Skin epidermis (tissue), 12 donors: ENCODE measurements at regions not wholly inside any gene's neighbourhood (a gene's known extent, or its start where the extent isn't known, plus 50 kb on each side); places are given as distances from the start of the nearest gene placed in this dataset.
"Not testable (repeated sequence)": the region's sequence is repeated elsewhere in the genome, so short reads cannot be mapped to it uniquely, and the experiment has no call there.

Experiments
- H3K27ac ChIP-seq, 21 experiments: fragments of 200-600 bp; sonication (generic) in 11 of 21; one replicate each; pipeline ENCODE4 v1.5.0; 2020; ENCODE audit warnings: mild to moderate bottlenecking in 3 of 21, inconsistent platforms in 2 of 21, moderate library complexity in 2 of 21
- H3K4me3 ChIP-seq, 7 experiments: fragments of 200-600 bp; sonication (generic) in 2 of 7; one replicate each; pipeline ENCODE4 v1.5.0; 2020; ENCODE audit warnings: inconsistent platforms in 2 of 7, mild to moderate bottlenecking in 2 of 7, moderate library complexity in 1 of 7

GRCh38 chr5:154702477-154702876, 52.7 kb upstream of the LARP1 start:
- Histone ChIP-seq H3K4me3 (no peak overlapping the region), H3K27ac (no peak overlapping the region)

- not testable (repeated sequence) for H3K4me3 ChIP-seq, H3K27ac ChIP-seq
Measured at GRCh38 chr5:154701725-154702124, 53.5 kb upstream of the LARP1 start.

GRCh38 chr5:154701181-154701580, 54.0 kb upstream of the LARP1 start:
- no peak overlapping the region for H3K4me3 ChIP-seq
- no peak overlapping the region for H3K27ac ChIP-seq

GRCh38 chr5:154700289-154700928, 54.8 kb upstream of the LARP1 start:
- not testable (repeated sequence) for H3K27ac ChIP-seq, H3K4me3 ChIP-seq

GRCh38 chr5:154698763-154699162, 56.4 kb upstream of the LARP1 start:
- Histone ChIP-seq H3K27ac (no peak overlapping the region), H3K4me3 (no peak overlapping the region)

- Histone ChIP-seq H3K27ac (no peak overlapping the region), H3K4me3 (no peak overlapping the region)
Measured at GRCh38 chr5:154697371-154697770, 57.8 kb upstream of the LARP1 start.

GRCh38 chr5:154696891-154697290, 58.3 kb upstream of the LARP1 start:
- H3K4me3 ChIP-seq, result no peak overlapping the region

GRCh38 chr5:154694159-154694558, 61.0 kb upstream of the LARP1 start:
- H3K4me3 ChIP-seq, result no peak overlapping the region
- H3K27ac ChIP-seq, result no peak overlapping the region

More at GRCh38 chr5:154696891-154697290, 58.3 kb upstream of the LARP1 start:
- H3K27ac ChIP-seq, result no peak overlapping the region

GRCh38 chr5:154690488-154690887, 64.7 kb upstream of the LARP1 start:
- no peak overlapping the region for H3K27ac ChIP-seq
- no peak overlapping the region for H3K4me3 ChIP-seq

- no peak overlapping the region for H3K4me3 ChIP-seq
- no peak overlapping the region for H3K27ac ChIP-seq
Measured at GRCh38 chr5:154686490-154686889, 68.7 kb upstream of the LARP1 start.

- H3K4me3 ChIP-seq, result peak overlapping the region; percentile 36 to 49 (median 45)
- H3K27ac ChIP-seq, result peak overlapping the region in 20 of 21 experiments; percentile 47 to 85 (median 76)
Measured at GRCh38 chr5:154683101-154683880, 71.9 kb upstream of the LARP1 start.

- no peak overlapping the region for H3K27ac ChIP-seq
Measured at GRCh38 chr5:154679501-154679900, 75.7 kb upstream of the LARP1 start.

GRCh38 chr5:154677921-154678320, 77.3 kb upstream of the LARP1 start:
- Histone ChIP-seq H3K27ac (no peak overlapping the region), H3K4me3 (no peak overlapping the region)

More at GRCh38 chr5:154679501-154679900, 75.7 kb upstream of the LARP1 start:
- H3K4me3 ChIP-seq, result no peak overlapping the region

- H3K4me3 ChIP-seq, result no peak overlapping the region
- H3K27ac ChIP-seq, result no peak overlapping the region
Measured at GRCh38 chr5:154676508-154676907, 78.7 kb upstream of the LARP1 start.

- H3K27ac ChIP-seq, result no peak overlapping the region
- H3K4me3 ChIP-seq, result no peak overlapping the region
Measured at GRCh38 chr5:154674029-154674428, 81.1 kb upstream of the LARP1 start.

GRCh38 chr5:154673506-154673905, 81.7 kb upstream of the LARP1 start:
- H3K27ac ChIP-seq, result no peak overlapping the region
- H3K4me3 ChIP-seq, result no peak overlapping the region

- not testable (repeated sequence) for H3K4me3 ChIP-seq, H3K27ac ChIP-seq
Measured at GRCh38 chr5:154669913-154670312, 85.3 kb upstream of the LARP1 start.

- Histone ChIP-seq H3K27ac (no peak overlapping the region), H3K4me3 (no peak overlapping the region)
Measured at GRCh38 chr5:154669402-154669801, 85.8 kb upstream of the LARP1 start.

GRCh38 chr5:154664869-154665268, 90.3 kb upstream of the LARP1 start:
- H3K27ac ChIP-seq, result no peak overlapping the region
- no peak overlapping the region for H3K4me3 ChIP-seq

GRCh38 chr5:154663424-154663823, 91.8 kb upstream of the LARP1 start:
- no peak overlapping the region for H3K27ac ChIP-seq
- H3K4me3 ChIP-seq, result no peak overlapping the region
